GM18909 (cell line): ENCODE measurements at regions not wholly inside any gene's neighbourhood (a gene's known extent, or its start where the extent isn't known, plus 50 kb on each side); places are given as distances from the start of the nearest gene placed in this dataset.
"Not testable (repeated sequence)": the region's sequence is repeated elsewhere in the genome, so short reads cannot be mapped to it uniquely, and the experiment has no call there.

Experiments used
- ATAC-seq: cut with Tn5 transposase; IDR thresholded peaks from one replicate; pipeline ENCODE4 v1.9.1; 2021; ENCODE audit warnings: mild to moderate bottlenecking; ENCODE audit not compliant: unreplicated experiment, poor library complexity

GRCh38 chr1:166304131-166304530 lies 137.3 kb upstream of the FAM78B start:
- ATAC-seq: no peak

GRCh38 chr1:166305371-166305770 lies 138.6 kb upstream of the FAM78B start:
- no peak for ATAC-seq

- no peak for ATAC-seq
Measured at GRCh38 chr1:166307261-166308188, 140.7 kb upstream of the FAM78B start.

GRCh38 chr1:166316306-166316705 lies 149.5 kb upstream of the FAM78B start:
- not testable (repeated sequence) for ATAC-seq

GRCh38 chr1:166322470-166322869 lies 155.7 kb upstream of the FAM78B start:
- ATAC-seq: no peak

GRCh38 chr1:166327886-166328285 lies 161.1 kb upstream of the FAM78B start:
- no peak for ATAC-seq

- ATAC-seq: no peak
Measured at GRCh38 chr1:166328956-166329355, 162.2 kb upstream of the FAM78B start.

- no peak for ATAC-seq
Measured at GRCh38 chr1:166330096-166330495, 163.3 kb upstream of the FAM78B start.

- ATAC-seq: no peak
Measured at GRCh38 chr1:166338105-166338504, 171.3 kb upstream of the FAM78B start.

- ATAC-seq: no peak
Measured at GRCh38 chr1:166340709-166341108, 173.9 kb upstream of the FAM78B start.

- ATAC-seq: no peak
Measured at GRCh38 chr1:166343276-166343675, 176.5 kb upstream of the FAM78B start.

GRCh38 chr1:166350490-166350889 lies 183.7 kb upstream of the FAM78B start:
- no peak for ATAC-seq

- ATAC-seq: no peak
Measured at GRCh38 chr1:166351676-166352075, 184.9 kb upstream of the FAM78B start.

GRCh38 chr1:166353213-166353612 lies 186.4 kb upstream of the FAM78B start:
- no peak for ATAC-seq

- ATAC-seq: no peak
Measured at GRCh38 chr1:166354406-166354805, 187.6 kb upstream of the FAM78B start.

GRCh38 chr1:166365081-166365480 lies 198.3 kb upstream of the FAM78B start:
- ATAC-seq: no peak

- ATAC-seq: no peak
Measured at GRCh38 chr1:166368030-166368429, 201.2 kb upstream of the FAM78B start.

GRCh38 chr1:166377896-166378295 lies 211.1 kb upstream of the FAM78B start:
- no peak for ATAC-seq

GRCh38 chr1:166378805-166379204 lies 212.0 kb upstream of the FAM78B start:
- ATAC-seq: no peak

GRCh38 chr1:166379447-166379846 lies 212.6 kb upstream of the FAM78B start:
- no peak for ATAC-seq

GRCh38 chr1:166383137-166383536 lies 216.3 kb upstream of the FAM78B start:
- no peak for ATAC-seq
